Mesenchymal stem cell (in vitro differentiated cells and primary cell): ENCODE measurements at regions not wholly inside any gene's neighbourhood (a gene's known extent, or its start where the extent isn't known, plus 50 kb on each side); places are given as distances from the start of the nearest gene placed in this dataset.

Experiments
- DNase-seq: peaks from one replicate; pipeline ENCODE4 v3.0.0-alpha.2; 2013
- H2AFZ ChIP-seq: one replicate; pipeline ENCODE4 v1.6.1; 2013; ENCODE audit warnings: low read depth, mild to moderate bottlenecking, control low read depth, inconsistent platforms, low read length, moderate library complexity
- H2AK5ac ChIP-seq: 2 replicates; pipeline ENCODE4 v1.6.1; 2013; ENCODE audit warnings: low read length, moderate library complexity, mild to moderate bottlenecking, inconsistent platforms; ENCODE audit not compliant: severe bottlenecking
- H2BK120ac ChIP-seq: one replicate; pipeline ENCODE4 v1.6.1; 2013; ENCODE audit warnings: low read depth, mild to moderate bottlenecking, inconsistent platforms, low read length, moderate library complexity
- H2BK12ac ChIP-seq, 2 experiments: one replicate each; pipeline ENCODE4 v1.6.1; 2013; ENCODE audit warnings: inconsistent platforms in 2 of 2, low read length in 2 of 2, mild to moderate bottlenecking in 2 of 2, moderate library complexity in 2 of 2, control low read depth in 1 of 2
- H2BK15ac ChIP-seq: one replicate; pipeline ENCODE4 v1.6.1; 2013; ENCODE audit warnings: mild to moderate bottlenecking, low read depth, inconsistent platforms; ENCODE audit not compliant: poor library complexity, severe bottlenecking
- H2BK5ac ChIP-seq: 2 replicates; pipeline ENCODE4 v1.6.1; 2013; ENCODE audit warnings: low read depth, mild to moderate bottlenecking, low read length, control low read depth, inconsistent platforms; ENCODE audit not compliant: poor library complexity, severe bottlenecking
- H3K14ac ChIP-seq, 2 experiments: one replicate each; pipeline ENCODE4 v1.6.1; 2013; ENCODE audit warnings: inconsistent platforms in 2 of 2, low read length in 2 of 2, control low read depth in 1 of 2, mild to moderate bottlenecking in 1 of 2, moderate library complexity in 1 of 2
- H3K18ac ChIP-seq, 2 experiments: one replicate each; pipeline ENCODE4 v1.6.1; 2013; ENCODE audit warnings: inconsistent platforms in 2 of 2, low read length in 2 of 2, control low read depth in 1 of 2, low read depth in 1 of 2, mild to moderate bottlenecking in 1 of 2
- H3K23ac ChIP-seq, 2 experiments: one replicate each; pipeline ENCODE4 v1.6.1; 2013; ENCODE audit warnings: inconsistent platforms in 2 of 2, low read length in 2 of 2, mild to moderate bottlenecking in 2 of 2, moderate library complexity in 2 of 2, control low read depth in 1 of 2
- H3K27ac ChIP-seq: 2 replicates; pipeline ENCODE4 v1.5.1; 2013; ENCODE audit warnings: mild to moderate bottlenecking, moderate library complexity, low read length, control low read depth, inconsistent platforms; ENCODE audit not compliant: poor library complexity, severe bottlenecking
- H3K27me3 ChIP-seq, 2 experiments: 2 replicates each; pipeline versions ENCODE4 v1.6.1 to v1.7.0; 2013; ENCODE audit warnings: low read length in 2 of 2, mild to moderate bottlenecking in 2 of 2, moderate library complexity in 2 of 2, control low read depth in 1 of 2, inconsistent platforms in 1 of 2; ENCODE audit not compliant: control insufficient read depth in 1 of 2, insufficient read depth in 1 of 2
- H3K36me3 ChIP-seq, 2 experiments: 2 replicates each; pipeline versions ENCODE4 v1.6.1 to v1.7.0; 2013; ENCODE audit warnings: low read length in 2 of 2, control low read depth in 1 of 2, inconsistent platforms in 1 of 2, low read depth in 1 of 2, mild to moderate bottlenecking in 1 of 2; ENCODE audit not compliant: insufficient read depth in 2 of 2, control insufficient read depth in 1 of 2
- H3K4ac ChIP-seq, 2 experiments: one replicate each; pipeline ENCODE4 v1.6.1; 2013; ENCODE audit warnings: inconsistent platforms in 2 of 2, low read length in 2 of 2, mild to moderate bottlenecking in 2 of 2, moderate library complexity in 2 of 2, control low read depth in 1 of 2, low read depth in 1 of 2
- H3K4me1 ChIP-seq: 2 replicates; pipeline ENCODE4 v1.6.1; 2013; ENCODE audit warnings: low read depth, low read length, control low read depth; ENCODE audit not compliant: control insufficient read depth, insufficient read depth
- H3K4me2 ChIP-seq: 2 replicates; pipeline ENCODE4 v1.6.1; 2013; ENCODE audit warnings: low read length, mild to moderate bottlenecking, inconsistent platforms; ENCODE audit not compliant: poor library complexity, severe bottlenecking
- H3K4me3 ChIP-seq, 2 experiments: 2 replicates each; pipeline versions ENCODE4 v1.5.1 to v1.7.0; 2013; ENCODE audit warnings: low read length in 2 of 2, mild to moderate bottlenecking in 2 of 2, control low read depth in 1 of 2, low read depth in 1 of 2; ENCODE audit not compliant: insufficient read depth in 1 of 2
- H3K79me1 ChIP-seq: replicated peaks from 2 replicates; pipeline ENCODE4 v1.6.1; 2013; ENCODE audit warnings: mild to moderate bottlenecking, control low read depth, low read length, inconsistent platforms; ENCODE audit not compliant: poor library complexity, severe bottlenecking
- H3K9ac ChIP-seq: 2 replicates; pipeline ENCODE4 v1.7.0; 2013; ENCODE audit warnings: mild to moderate bottlenecking, low read length, moderate library complexity
- H3K9me3 ChIP-seq: 2 replicates; pipeline ENCODE4 v1.7.0; 2013; ENCODE audit warnings: mild to moderate bottlenecking, low read length; ENCODE audit not compliant: control insufficient read depth
- H4K8ac ChIP-seq: one replicate; pipeline ENCODE4 v1.6.1; 2013; ENCODE audit warnings: inconsistent platforms, mild to moderate bottlenecking, low read length, moderate library complexity
- H4K91ac ChIP-seq: one replicate; pipeline ENCODE4 v1.6.1; 2013; ENCODE audit warnings: mild to moderate bottlenecking, low read length, inconsistent platforms
- WGBS: methylation state at CpG from one replicate; pipeline ENCODE4 v1.1.7; 2013; ENCODE audit warnings: mixed read lengths; 5-methylcytosine and 5-hydroxymethylcytosine counted together

GRCh38 chr2:129717560-129718130 lies 261.8 kb upstream of the RAB6C start:
- WGBS: 49% methylated on average over 10 of the region's 11 CpGs
- H3K4me2 ChIP-seq: no peak overlapping the region
- no peak overlapping the region for H3K18ac ChIP-seq
- no peak overlapping the region for H2AK5ac ChIP-seq
- H3K27ac ChIP-seq: no peak overlapping the region
- H3K23ac ChIP-seq: no peak overlapping the region
- H2AFZ ChIP-seq: no peak overlapping the region
- no peak overlapping the region for H3K4ac ChIP-seq
- H2BK15ac ChIP-seq: no peak overlapping the region
- no peak overlapping the region for H4K91ac ChIP-seq
- H2BK5ac ChIP-seq: no peak overlapping the region
- no peak for DNase-seq
- H3K79me1 ChIP-seq: no peaks in the 10 kb centered on the region
- H3K36me3 ChIP-seq: no peaks in the 10 kb centered on the region
- no peak overlapping the region for H3K14ac ChIP-seq
- no peak overlapping the region for H3K9ac ChIP-seq
- no peak overlapping the region for H2BK120ac ChIP-seq
- no peaks in the 10 kb centered on the region for H3K4me1 ChIP-seq
- H3K9me3 ChIP-seq: no peaks in the 10 kb centered on the region
- H3K4me3 ChIP-seq: no peak overlapping the region
- peaks cover 0 to 24% of the 10 kb centered on the region in 2 experiments for H3K27me3 ChIP-seq
- H4K8ac ChIP-seq: no peak overlapping the region
- no peak overlapping the region for H2BK12ac ChIP-seq

- no peak overlapping the region for H3K18ac ChIP-seq
- no peak for DNase-seq
- H2BK120ac ChIP-seq: no peak overlapping the region
- no peak overlapping the region for H3K9ac ChIP-seq
- no peak overlapping the region for H2BK15ac ChIP-seq
- 53% methylated on average over 1 of the region's 3 CpGs for WGBS
- H3K36me3 ChIP-seq: no peaks in the 10 kb centered on the region
- H3K27ac ChIP-seq: no peak overlapping the region
- no peak overlapping the region for H3K14ac ChIP-seq
- no peaks in the 10 kb centered on the region for H3K79me1 ChIP-seq
- H2AFZ ChIP-seq: no peak overlapping the region
- no peak overlapping the region for H3K23ac ChIP-seq
- H2AK5ac ChIP-seq: no peak overlapping the region
- no peaks in the 10 kb centered on the region for H3K4me1 ChIP-seq
- H3K4me2 ChIP-seq: no peak overlapping the region
- no peak overlapping the region for H4K91ac ChIP-seq
- H2BK5ac ChIP-seq: no peak overlapping the region
- H3K27me3 ChIP-seq: peaks cover 0 to 23% of the 10 kb centered on the region in 2 experiments
- H3K4ac ChIP-seq: no peak overlapping the region
- no peak overlapping the region for H3K4me3 ChIP-seq
- H3K9me3 ChIP-seq: no peaks in the 10 kb centered on the region
- H4K8ac ChIP-seq: no peak overlapping the region
- no peak overlapping the region for H2BK12ac ChIP-seq
These were observed 260.1 kb upstream of the RAB6C start for GRCh38 chr2:129719335-129719734.

GRCh38 chr2:129720360-129720759 lies 259.1 kb upstream of the RAB6C start:
- H3K79me1 ChIP-seq: no peaks in the 10 kb centered on the region
- H3K18ac ChIP-seq: no peak overlapping the region
- no peak overlapping the region for H3K4me2 ChIP-seq
- no peaks in the 10 kb centered on the region for H3K4me1 ChIP-seq
- no peak overlapping the region for H4K8ac ChIP-seq
- no peak overlapping the region for H2AK5ac ChIP-seq
- no peaks in the 10 kb centered on the region for H3K36me3 ChIP-seq
- WGBS: 79% methylated on average over 6 of the region's 6 CpGs
- H3K4me3 ChIP-seq: no peak overlapping the region
- H2BK12ac ChIP-seq: no peak overlapping the region
- DNase-seq: no peak
- no peak overlapping the region for H4K91ac ChIP-seq
- no peak overlapping the region for H2AFZ ChIP-seq
- no peak overlapping the region for H3K4ac ChIP-seq
- H3K14ac ChIP-seq: no peak overlapping the region
- peaks cover 0 to 28% of the 10 kb centered on the region in 2 experiments for H3K27me3 ChIP-seq
- no peak overlapping the region for H3K9ac ChIP-seq
- no peak overlapping the region for H2BK5ac ChIP-seq
- H2BK120ac ChIP-seq: no peak overlapping the region
- H2BK15ac ChIP-seq: no peak overlapping the region
- H3K27ac ChIP-seq: no peak overlapping the region
- H3K23ac ChIP-seq: no peak overlapping the region
- H3K9me3 ChIP-seq: no peaks in the 10 kb centered on the region

- no peak overlapping the region for H2BK12ac ChIP-seq
- DNase-seq: no peak
- no peak overlapping the region for H4K8ac ChIP-seq
- H2BK5ac ChIP-seq: no peak overlapping the region
- H3K14ac ChIP-seq: no peak overlapping the region
- no peak overlapping the region for H3K9ac ChIP-seq
- H4K91ac ChIP-seq: no peak overlapping the region
- H3K4me3 ChIP-seq: no peak overlapping the region
- no peaks in the 10 kb centered on the region for H3K79me1 ChIP-seq
- no peak overlapping the region for H3K27ac ChIP-seq
- H2AK5ac ChIP-seq: no peak overlapping the region
- H2AFZ ChIP-seq: no peak overlapping the region
- H3K4me1 ChIP-seq: no peaks in the 10 kb centered on the region
- no peak overlapping the region for H3K18ac ChIP-seq
- no peak overlapping the region for H3K23ac ChIP-seq
- no peak overlapping the region for H3K4me2 ChIP-seq
- H3K27me3 ChIP-seq: peaks cover 0 to 32% of the 10 kb centered on the region in 2 experiments
- no peak overlapping the region for H2BK15ac ChIP-seq
- H2BK120ac ChIP-seq: no peak overlapping the region
- no peak overlapping the region for H3K4ac ChIP-seq
- 74% methylated on average over 6 of the region's 6 CpGs for WGBS
- no peaks in the 10 kb centered on the region for H3K36me3 ChIP-seq
- H3K9me3 ChIP-seq: no peaks in the 10 kb centered on the region
These were observed 258.7 kb upstream of the RAB6C start for GRCh38 chr2:129720761-129721160.
